ENCODE measurements at regions not wholly inside any gene's neighbourhood (a gene's known extent, or its start where the extent isn't known, plus 50 kb on each side); places are given as distances from the start of the nearest gene placed in this dataset.

GRCh38 chr5:104932431-104932830, 1369.8 kb upstream of the NUDT12 start:
- Histone ChIP-seq H3K27me3 (ENCODE audit: control insufficient read depth in 3 of 3, insufficient read depth in 3 of 3, low read length in 2 of 3) (no peaks in the 10 kb centered on the region), H3K36me3 (ENCODE audit: control insufficient read depth in 4 of 4, insufficient read depth in 4 of 4, low read length in 4 of 4) (no peaks in the 10 kb centered on the region), H3K9me3 (ENCODE audit: control insufficient read depth in 4 of 4, insufficient read depth in 3 of 4, low read length in 3 of 4) (peaks cover 0 to 4% (median 0%) of the 10 kb centered on the region in 4 donors), H3K27ac (ENCODE audit: low read depth in 1 of 2, low read length in 1 of 2) (no peak overlapping the region), H3K9ac (ENCODE audit: insufficient read depth in 1 of 2, low read length in 2 of 2) (no peak overlapping the region), H3K4me3 (no peak overlapping the region), H3K4me1 (ENCODE audit: control insufficient read depth in 5 of 5, insufficient read depth in 5 of 5, low read length in 5 of 5) (no peaks in the 10 kb centered on the region)
- WGBS, 2 donors, result 81 to 83% methylated on average over 2 of the region's 2 CpGs
- no peak for ATAC-seq (ENCODE audit: insufficient read depth, low FRiP score)
- no peak for DNase-seq
- no peak for TF ChIP-seq CTCF (IDR thresholded peaks at IDR 0.05; ENCODE audit: control extremely low read depth, extremely low read depth)

DNA sequence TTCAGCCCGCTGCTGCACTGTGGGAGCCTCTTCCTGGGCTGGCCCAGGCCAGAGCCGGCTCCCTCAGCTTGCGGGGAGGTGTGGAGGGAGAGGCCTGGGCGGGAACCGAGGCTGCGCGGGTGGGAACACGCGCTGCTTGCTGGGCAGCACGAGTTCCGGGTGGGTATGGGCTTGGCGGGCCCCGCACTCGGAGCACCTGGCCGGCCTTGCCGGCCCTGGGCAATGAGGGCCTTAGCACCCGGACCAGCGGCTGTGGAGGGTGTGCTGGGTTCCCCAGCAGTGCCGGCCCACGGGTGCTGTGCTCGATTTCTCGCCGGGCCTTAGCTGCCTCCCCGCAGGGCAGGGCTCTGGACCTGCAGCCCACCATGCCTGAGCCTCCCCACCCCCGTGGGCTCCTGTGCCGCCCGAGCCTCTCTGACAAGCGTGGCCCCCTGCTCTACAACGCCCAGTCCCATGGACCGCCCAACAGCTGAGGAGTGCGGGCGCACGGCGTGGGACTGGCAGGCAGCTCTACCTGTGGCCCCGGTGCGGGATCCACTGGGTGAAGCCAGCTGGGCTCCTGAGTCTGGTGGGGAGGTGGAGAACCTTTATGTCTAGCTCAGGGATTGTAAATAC, 1366.4 kb upstream of the NUDT12 start:
- no peak for DNase-seq

GRCh38 chr5:104915226-104915625, 1352.6 kb upstream of the NUDT12 start:
- DNase-seq (no peak), ATAC-seq (ENCODE audit: insufficient read depth, low FRiP score) (no peak)
- Histone ChIP-seq H3K9me3 (ENCODE audit: control insufficient read depth in 4 of 4, insufficient read depth in 3 of 4, low read length in 3 of 4) (peaks cover 0 to 2% (median 0%) of the 10 kb centered on the region in 4 donors), H3K27me3 (ENCODE audit: control insufficient read depth in 3 of 3, insufficient read depth in 3 of 3, low read length in 2 of 3) (no peaks in the 10 kb centered on the region), H3K9ac (ENCODE audit: insufficient read depth in 1 of 2, low read length in 2 of 2) (no peak overlapping the region), H3K4me1 (ENCODE audit: control insufficient read depth in 5 of 5, insufficient read depth in 5 of 5, low read length in 5 of 5) (no peaks in the 10 kb centered on the region), H3K27ac (ENCODE audit: low read depth in 1 of 2, low read length in 1 of 2) (no peak overlapping the region), H3K36me3 (ENCODE audit: control insufficient read depth in 4 of 4, insufficient read depth in 4 of 4, low read length in 4 of 4) (no peaks in the 10 kb centered on the region), H3K4me3 (no peak overlapping the region)
- 74 to 85% methylated on average over 1 of the region's 1 CpG for WGBS, 2 donors
- no peak for TF ChIP-seq CTCF (IDR thresholded peaks at IDR 0.05; ENCODE audit: control extremely low read depth, extremely low read depth)

More for the DNA sequence above, 1366.4 kb upstream of the NUDT12 start:
- ATAC-seq (ENCODE audit: insufficient read depth, low FRiP score), result no peak
- no peak for TF ChIP-seq CTCF (IDR thresholded peaks at IDR 0.05; ENCODE audit: control extremely low read depth, extremely low read depth)
- H3K27ac ChIP-seq (ENCODE audit: low read depth in 1 of 2, low read length in 1 of 2), result no peak overlapping the region
- H3K27me3 ChIP-seq (ENCODE audit: control insufficient read depth in 3 of 3, insufficient read depth in 3 of 3, low read length in 2 of 3), result no peaks in the 10 kb centered on the region
- no peaks in the 10 kb centered on the region for H3K4me1 ChIP-seq (ENCODE audit: control insufficient read depth in 5 of 5, insufficient read depth in 5 of 5, low read length in 5 of 5)
- WGBS, 2 donors, result 95% methylated on average over 36 of the region's 36 CpGs
- H3K36me3 ChIP-seq (ENCODE audit: control insufficient read depth in 4 of 4, insufficient read depth in 4 of 4, low read length in 4 of 4), result no peaks in the 10 kb centered on the region
- no peak overlapping the region for H3K9ac ChIP-seq (ENCODE audit: insufficient read depth in 1 of 2, low read length in 2 of 2)
- peaks cover 0 to 1% (median 0%) of the 10 kb centered on the region in 4 donors for H3K9me3 ChIP-seq (ENCODE audit: control insufficient read depth in 4 of 4, insufficient read depth in 3 of 4, low read length in 3 of 4)
- H3K4me3 ChIP-seq, result no peak overlapping the region
